ENCODE measurements at regions not wholly inside any gene's neighbourhood (a gene's known extent, or its start where the extent isn't known, plus 50 kb on each side); places are given as distances from the start of the nearest gene placed in this dataset.
"Not testable (repeated sequence)": the region's sequence is repeated elsewhere in the genome, so short reads cannot be mapped to it uniquely, and the experiment has no call there.

GRCh38 chrX:131595120-131595519, 51.2 kb downstream of the OR13H1 start:
- in situ Hi-C loops (cut with HindIII; ENCODE audit: low sequenced_read_pairs): no loop called here

- in situ Hi-C loops (cut with HindIII; ENCODE audit: low sequenced_read_pairs): no loop called here
Measured at GRCh38 chrX:131607792-131608369, 64.0 kb downstream of the OR13H1 start.

GRCh38 chrX:131609480-131609879, 65.6 kb downstream of the OR13H1 start:
- in situ Hi-C loops (cut with HindIII; ENCODE audit: low sequenced_read_pairs): no loop called here

- in situ Hi-C loops (cut with HindIII; ENCODE audit: low sequenced_read_pairs): no loop called here
Measured at GRCh38 chrX:131613260-131613659, 69.4 kb downstream of the OR13H1 start.

GRCh38 chrX:131614241-131614640, 70.4 kb downstream of the OR13H1 start:
- in situ Hi-C loops (cut with HindIII; ENCODE audit: low sequenced_read_pairs): no loop called here

GRCh38 chrX:131617182-131617581, 73.3 kb downstream of the OR13H1 start:
- in situ Hi-C loops (cut with HindIII; ENCODE audit: low sequenced_read_pairs): no loop called here

- in situ Hi-C loops (cut with HindIII; ENCODE audit: low sequenced_read_pairs): no loop called here
Measured at GRCh38 chrX:131621650-131622049, 77.8 kb downstream of the OR13H1 start.

- in situ Hi-C loops (cut with HindIII; ENCODE audit: low sequenced_read_pairs): no loop called here
Measured at GRCh38 chrX:131626681-131627296, 82.9 kb downstream of the OR13H1 start.

GRCh38 chrX:131630534-131630933, 86.7 kb downstream of the OR13H1 start:
- in situ Hi-C loops (cut with HindIII; ENCODE audit: low sequenced_read_pairs): no loop called here

- in situ Hi-C loops (cut with HindIII; ENCODE audit: low sequenced_read_pairs): no loop called here
Measured at GRCh38 chrX:131633285-131633917, 89.5 kb downstream of the OR13H1 start.

- in situ Hi-C loops (cut with HindIII; ENCODE audit: low sequenced_read_pairs): no loop called here
Measured at GRCh38 chrX:131634900-131635299, 91.0 kb downstream of the OR13H1 start.

- in situ Hi-C loops (cut with HindIII; ENCODE audit: low sequenced_read_pairs): no loop called here
Measured at GRCh38 chrX:131646106-131646505, 102.2 kb downstream of the OR13H1 start.

GRCh38 chrX:131649741-131650140, 105.9 kb downstream of the OR13H1 start:
- in situ Hi-C loops (cut with HindIII; ENCODE audit: low sequenced_read_pairs): no loop called here

GRCh38 chrX:131650637-131651410, 107.0 kb downstream of the OR13H1 start:
- in situ Hi-C loops (cut with HindIII; ENCODE audit: low sequenced_read_pairs): no loop called here

GRCh38 chrX:131663726-131664125, 119.9 kb downstream of the OR13H1 start:
- in situ Hi-C loops (cut with HindIII; ENCODE audit: low sequenced_read_pairs): not testable (repeated sequence)

- in situ Hi-C loops (cut with HindIII; ENCODE audit: low sequenced_read_pairs): no loop called here
Measured at GRCh38 chrX:131671735-131672134, 127.9 kb downstream of the OR13H1 start.

- in situ Hi-C loops (cut with HindIII; ENCODE audit: low sequenced_read_pairs): no loop called here
Measured at GRCh38 chrX:131675596-131676194, 131.8 kb downstream of the OR13H1 start.

GRCh38 chrX:131677655-131678628, 134.1 kb downstream of the OR13H1 start:
- in situ Hi-C loops (cut with HindIII; ENCODE audit: low sequenced_read_pairs): no loop called here

- in situ Hi-C loops (cut with HindIII; ENCODE audit: low sequenced_read_pairs): not testable (repeated sequence)
Measured at GRCh38 chrX:131682735-131683134, 138.9 kb downstream of the OR13H1 start.

GRCh38 chrX:131693359-131693758, 149.5 kb downstream of the OR13H1 start:
- in situ Hi-C loops (cut with HindIII; ENCODE audit: low sequenced_read_pairs): no loop called here
